Suprapubic skin (tissue), 4 donors: ENCODE measurements at regions not wholly inside any gene's neighbourhood (a gene's known extent, or its start where the extent isn't known, plus 50 kb on each side); places are given as distances from the start of the nearest gene placed in this dataset.

Experiments
- DNase-seq, 2 donors: peaks; one replicate each; pipeline ENCODE4 v3.0.0-alpha.2; 2019; ENCODE audit warnings: low spot score in 2 of 2
- H3K27ac ChIP-seq: fragments of 200-600 bp; sonication (generic); one replicate; pipeline ENCODE4 v1.5.1; 2019
- H3K27me3 ChIP-seq: fragments of 200-600 bp; sonication (generic); one replicate; pipeline ENCODE4 v1.5.1; 2019
- H3K36me3 ChIP-seq: fragments of 200-600 bp; sonication (generic); one replicate; pipeline ENCODE4 v1.5.1; 2019
- H3K4me1 ChIP-seq: fragments of 200-600 bp; sonication (generic); one replicate; pipeline ENCODE4 v1.5.1; 2019
- H3K4me3 ChIP-seq: fragments of 200-600 bp; sonication (generic); one replicate; pipeline ENCODE4 v1.5.1; 2019; ENCODE audit warnings: mild to moderate bottlenecking
- H3K9me3 ChIP-seq: fragments of 200-600 bp; sonication (generic); one replicate; pipeline ENCODE4 v1.5.1; 2019
- CTCF ChIP-seq, 2 donors: fragments of 200-600 bp in 1 of 2; fragments of 450-650 bp in 1 of 2; sonication (generic) in 1 of 2; IDR thresholded peaks; one replicate each; pipeline ENCODE4 v1.5.1; 2016 to 2019; ENCODE audit warnings: antibody characterized with exemption in 2 of 2, mild to moderate bottlenecking in 1 of 2, moderate library complexity in 1 of 2
- EP300 ChIP-seq: sonication (generic); formaldehyde crosslinking; IDR thresholded peaks from one replicate; pipeline ENCODE4 v1.6.1; 2017; ENCODE audit warnings: antibody characterized with exemption
- POLR2A ChIP-seq, 2 donors: fragments of 450-650 bp; IDR thresholded peaks; one replicate each; pipeline ENCODE4 v1.6.1; 2017; ENCODE audit warnings: antibody characterized with exemption in 2 of 2, mild to moderate bottlenecking in 2 of 2, moderate library complexity in 2 of 2
- POLR2AphosphoS5 ChIP-seq, 3 donors: sonication (generic); formaldehyde crosslinking; IDR thresholded peaks; one replicate each; pipeline ENCODE4 v1.6.1; 2017; ENCODE audit warnings: antibody characterized with exemption in 3 of 3
- WGBS: methylation state at CpG from one replicate; pipeline ENCODE4 v1.1.5; 2018; 5-methylcytosine and 5-hydroxymethylcytosine counted together

- H3K9me3 ChIP-seq: no peaks in the 10 kb centered on the region
- 85% methylated on average over 2 of the region's 2 CpGs for WGBS
- H3K36me3 ChIP-seq: no peaks in the 10 kb centered on the region
- TF ChIP-seq POLR2AphosphoS5 (IDR thresholded peaks at IDR 0.05) (no peak), POLR2A (IDR thresholded peaks at IDR 0.05) (no peak), EP300 (no peak), CTCF (IDR thresholded peaks at IDR 0.05) (no peak)
- H3K27me3 ChIP-seq: no peaks in the 10 kb centered on the region
- H3K4me1 ChIP-seq: no peaks in the 10 kb centered on the region
- no peak overlapping the region for H3K4me3 ChIP-seq
- no peak for DNase-seq
- no peak overlapping the region for H3K27ac ChIP-seq
Measured at GRCh38 chr5:144947023-144947422, 776.4 kb downstream of the KCTD16 start.

GRCh38 chr5:144945503-144945902 is 774.8 kb downstream of the KCTD16 start:
- no peak for TF ChIP-seq CTCF (IDR thresholded peaks at IDR 0.05)
- no peak for TF ChIP-seq POLR2A (IDR thresholded peaks at IDR 0.05)
- TF ChIP-seq EP300: no peak
- no peak for TF ChIP-seq POLR2AphosphoS5 (IDR thresholded peaks at IDR 0.05)
- H3K27me3 ChIP-seq: no peaks in the 10 kb centered on the region
- no peak for DNase-seq
- no peak overlapping the region for H3K27ac ChIP-seq
- no peak overlapping the region for H3K4me3 ChIP-seq
- H3K9me3 ChIP-seq: no peaks in the 10 kb centered on the region
- H3K4me1 ChIP-seq: no peaks in the 10 kb centered on the region
- WGBS: 52% methylated on average over 2 of the region's 2 CpGs
- no peaks in the 10 kb centered on the region for H3K36me3 ChIP-seq

GRCh38 chr5:144944936-144945335 is 774.3 kb downstream of the KCTD16 start:
- TF ChIP-seq POLR2AphosphoS5 (IDR thresholded peaks at IDR 0.05): no peak
- TF ChIP-seq EP300: no peak
- TF ChIP-seq POLR2A (IDR thresholded peaks at IDR 0.05): no peak
- no peak for TF ChIP-seq CTCF (IDR thresholded peaks at IDR 0.05)
- Histone ChIP-seq H3K27ac (no peak overlapping the region), H3K36me3 (no peaks in the 10 kb centered on the region), H3K4me1 (no peaks in the 10 kb centered on the region), H3K27me3 (no peaks in the 10 kb centered on the region), H3K4me3 (no peak overlapping the region), H3K9me3 (no peaks in the 10 kb centered on the region)
- no peak for DNase-seq
- 56% methylated on average over 4 of the region's 4 CpGs for WGBS

- Histone ChIP-seq H3K27me3 (no peaks in the 10 kb centered on the region), H3K36me3 (no peaks in the 10 kb centered on the region), H3K4me1 (no peaks in the 10 kb centered on the region), H3K9me3 (no peaks in the 10 kb centered on the region), H3K27ac (no peak overlapping the region), H3K4me3 (no peak overlapping the region)
- TF ChIP-seq POLR2A (IDR thresholded peaks at IDR 0.05): no peak
- no peak for TF ChIP-seq EP300
- TF ChIP-seq CTCF (IDR thresholded peaks at IDR 0.05): no peak
- no peak for TF ChIP-seq POLR2AphosphoS5 (IDR thresholded peaks at IDR 0.05)
- DNase-seq: no peak
Measured at GRCh38 chr5:144941004-144941403, 770.3 kb downstream of the KCTD16 start.

- no peak overlapping the region for H3K4me3 ChIP-seq
- H3K4me1 ChIP-seq: no peaks in the 10 kb centered on the region
- no peaks in the 10 kb centered on the region for H3K36me3 ChIP-seq
- 57% methylated on average over 1 of the region's 1 CpG for whole genome bisulfite sequencing
- H3K27me3 ChIP-seq: no peaks in the 10 kb centered on the region
- TF ChIP-seq CTCF (IDR thresholded peaks at IDR 0.05) (no peak), POLR2A (IDR thresholded peaks at IDR 0.05) (no peak), POLR2AphosphoS5 (IDR thresholded peaks at IDR 0.05) (no peak), EP300 (no peak)
- no peak overlapping the region for H3K27ac ChIP-seq
- no peaks in the 10 kb centered on the region for H3K9me3 ChIP-seq
- no peak for DNase-seq
Measured at GRCh38 chr5:144918371-144918770, 747.7 kb downstream of the KCTD16 start.
